ENCODE measurements at regions not wholly inside any gene's neighbourhood (a gene's known extent, or its start where the extent isn't known, plus 50 kb on each side); places are given as distances from the start of the nearest gene placed in this dataset.

GRCh38 chr2:71814885-71815284, 332.8 kb downstream of the CYP26B1 start:
- intact Hi-C loops (cut with DNase I), result no loop called here
- no peak for TF ChIP-seq POLR2A (IDR thresholded peaks at IDR 0.05)
- TF ChIP-seq CTCF (IDR thresholded peaks at IDR 0.05), result no peak
- H3K4me3 ChIP-seq, result no peak overlapping the region
- no peaks in the 10 kb centered on the region for H3K36me3 ChIP-seq
- no peaks in the 10 kb centered on the region for H3K27me3 ChIP-seq
- no peaks in the 10 kb centered on the region for H3K4me1 ChIP-seq
- WGBS, 4 donors, result 92 to 94% (median 92%) methylated on average over 2 of the region's 2 CpGs
- no peak overlapping the region for H3K27ac ChIP-seq
- no peak for ATAC-seq
- no peaks in the 10 kb centered on the region for H3K9me3 ChIP-seq
- no peak for DNase-seq

GRCh38 chr2:71813807-71814470, 333.7 kb downstream of the CYP26B1 start:
- intact Hi-C loops (cut with DNase I), result no loop called here
- DNase-seq, result no peak

GRCh38 chr2:71813315-71813714, 334.3 kb downstream of the CYP26B1 start:
- intact Hi-C loops (cut with DNase I), result no loop called here
- Histone ChIP-seq H3K27ac (no peak overlapping the region), H3K4me1 (peaks cover 0 to 5% (median 0%) of the 10 kb centered on the region in 12 donors), H3K36me3 (no peaks in the 10 kb centered on the region), H3K9me3 (no peaks in the 10 kb centered on the region), H3K27me3 (no peaks in the 10 kb centered on the region), H3K4me3 (no peak overlapping the region)
- WGBS, 4 donors, result 81 to 89% (median 85%) methylated on average over 4 of the region's 4 CpGs
- DNase-seq (no peak), ATAC-seq (no peak)
- no peak for TF ChIP-seq CTCF (IDR thresholded peaks at IDR 0.05)
- TF ChIP-seq POLR2A (IDR thresholded peaks at IDR 0.05), result no peak

More at GRCh38 chr2:71813807-71814470, 333.7 kb downstream of the CYP26B1 start:
- H3K4me1 ChIP-seq, result no peaks in the 10 kb centered on the region
- 82 to 86% (median 85%) methylated on average over 4 of the region's 4 CpGs for WGBS, 4 donors
- ATAC-seq, result no peak
- no peaks in the 10 kb centered on the region for H3K36me3 ChIP-seq
- H3K4me3 ChIP-seq, result no peak overlapping the region
- no peak overlapping the region for H3K27ac ChIP-seq
- TF ChIP-seq CTCF (IDR thresholded peaks at IDR 0.05), result no peak
- TF ChIP-seq POLR2A (IDR thresholded peaks at IDR 0.05), result no peak
- H3K9me3 ChIP-seq, result no peaks in the 10 kb centered on the region
- no peaks in the 10 kb centered on the region for H3K27me3 ChIP-seq

- Histone ChIP-seq H3K27ac (no peak overlapping the region), H3K27me3 (no peaks in the 10 kb centered on the region), H3K4me1 (peaks cover 0 to 7% (median 0%) of the 10 kb centered on the region in 12 donors), H3K9me3 (no peaks in the 10 kb centered on the region), H3K36me3 (no peaks in the 10 kb centered on the region), H3K4me3 (no peak overlapping the region)
- DNase-seq (peak in 1 of 5 donors; percentile 3), ATAC-seq (no peak)
- intact Hi-C loops (cut with DNase I), result no loop called here
- 94 to 100% (median 98%) methylated on average over 2 of the region's 2 CpGs for WGBS, 4 donors
- no peak for TF ChIP-seq POLR2A (IDR thresholded peaks at IDR 0.05)
- no peak for TF ChIP-seq CTCF (IDR thresholded peaks at IDR 0.05)
Measured at GRCh38 chr2:71812736-71813135, 334.9 kb downstream of the CYP26B1 start.

All from heart left ventricle (tissue), 16 donors.